Testis (tissue), 2 donors: ENCODE measurements at regions not wholly inside any gene's neighbourhood (a gene's known extent, or its start where the extent isn't known, plus 50 kb on each side); places are given as distances from the start of the nearest gene placed in this dataset.

Experiments used
- CTCF ChIP-seq, 3 experiments: fragments of 450-650 bp in 2 of 3; fragments of 200-600 bp in 1 of 3; sonication (generic) in 1 of 3; IDR thresholded peaks; one replicate each; pipeline ENCODE4 v1.5.1; 2016 to 2019; ENCODE audit warnings: antibody characterized with exemption in 3 of 3, mild to moderate bottlenecking in 2 of 3, moderate library complexity in 1 of 3
- POLR2A ChIP-seq: fragments of 450-650 bp; IDR thresholded peaks from one replicate; pipeline ENCODE4 v1.6.1; 2017; ENCODE audit warnings: antibody characterized with exemption, mild to moderate bottlenecking, moderate library complexity

GRCh38 chr22:27627901-27628300 lies 173.7 kb downstream of the MN1 start:
- TF ChIP-seq CTCF (IDR thresholded peaks at IDR 0.05) (no peak), POLR2A (no peak)
